IMR-90 (cell line): ENCODE measurements at regions not wholly inside any gene's neighbourhood (a gene's known extent, or its start where the extent isn't known, plus 50 kb on each side); places are given as distances from the start of the nearest gene placed in this dataset.

Experiments
- BHLHE40 ChIP-seq: fragments of 150-350 bp; IDR thresholded peaks from 2 replicates; pipeline ENCODE4 v1.6.1; 2016; ENCODE audit warnings: mild to moderate bottlenecking, low read depth, low read length
- POLR2A ChIP-seq: IDR thresholded peaks from 2 replicates; pipeline ENCODE4 v1.6.1; 2012; ENCODE audit warnings: mild to moderate bottlenecking, low read depth, low read length
- RAD21 ChIP-seq: IDR thresholded peaks from 2 replicates; pipeline ENCODE4 v1.6.1; 2012; ENCODE audit warnings: low read length, improper control_type of control experiment
- RFX5 ChIP-seq: IDR thresholded peaks from 2 replicates; pipeline ENCODE4 v1.8.0; 2012; ENCODE audit warnings: low read depth, mild to moderate bottlenecking, low read length, moderate library complexity
- TF ChIP-seq, protein P1 (sequence below): conservative IDR thresholded peaks from 2 replicates; pipeline ENCODE4 v1.5.1; 2012; ENCODE audit warnings: mild to moderate bottlenecking, low read depth, low read length, improper control_type of control experiment

DNA sequence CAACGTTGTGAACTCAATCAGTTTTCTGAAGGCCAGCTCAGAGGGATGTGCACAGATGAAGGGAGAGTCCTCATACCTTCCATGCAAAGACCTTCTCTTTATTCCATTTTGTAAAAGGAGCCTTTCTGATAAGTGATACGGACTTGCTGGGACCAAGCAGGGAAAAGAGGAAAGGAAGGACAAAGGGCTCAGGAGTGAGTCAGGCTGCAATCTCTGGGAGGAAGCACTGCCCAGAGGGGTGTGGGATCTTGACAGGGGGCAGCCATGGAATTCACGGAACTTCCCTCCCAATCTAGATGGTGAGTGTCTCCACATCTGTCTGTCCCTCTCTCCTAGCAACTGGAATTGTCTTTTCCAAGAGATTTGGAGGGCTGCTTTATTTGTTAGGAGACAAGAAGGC lies 281.4 kb upstream of the CELF4 start:
- TF ChIP-seq, protein P1, sequence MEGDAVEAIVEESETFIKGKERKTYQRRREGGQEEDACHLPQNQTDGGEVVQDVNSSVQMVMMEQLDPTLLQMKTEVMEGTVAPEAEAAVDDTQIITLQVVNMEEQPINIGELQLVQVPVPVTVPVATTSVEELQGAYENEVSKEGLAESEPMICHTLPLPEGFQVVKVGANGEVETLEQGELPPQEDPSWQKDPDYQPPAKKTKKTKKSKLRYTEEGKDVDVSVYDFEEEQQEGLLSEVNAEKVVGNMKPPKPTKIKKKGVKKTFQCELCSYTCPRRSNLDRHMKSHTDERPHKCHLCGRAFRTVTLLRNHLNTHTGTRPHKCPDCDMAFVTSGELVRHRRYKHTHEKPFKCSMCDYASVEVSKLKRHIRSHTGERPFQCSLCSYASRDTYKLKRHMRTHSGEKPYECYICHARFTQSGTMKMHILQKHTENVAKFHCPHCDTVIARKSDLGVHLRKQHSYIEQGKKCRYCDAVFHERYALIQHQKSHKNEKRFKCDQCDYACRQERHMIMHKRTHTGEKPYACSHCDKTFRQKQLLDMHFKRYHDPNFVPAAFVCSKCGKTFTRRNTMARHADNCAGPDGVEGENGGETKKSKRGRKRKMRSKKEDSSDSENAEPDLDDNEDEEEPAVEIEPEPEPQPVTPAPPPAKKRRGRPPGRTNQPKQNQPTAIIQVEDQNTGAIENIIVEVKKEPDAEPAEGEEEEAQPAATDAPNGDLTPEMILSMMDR, result no peak
- no peak for TF ChIP-seq RAD21
- TF ChIP-seq POLR2A, result no peak
- TF ChIP-seq RFX5, result no peak
- TF ChIP-seq BHLHE40, result no peak
